Neural crest cell (in vitro differentiated cells): ENCODE measurements at regions not wholly inside any gene's neighbourhood (a gene's known extent, or its start where the extent isn't known, plus 50 kb on each side); places are given as distances from the start of the nearest gene placed in this dataset.
"Not testable (repeated sequence)": the region's sequence is repeated elsewhere in the genome, so short reads cannot be mapped to it uniquely, and the experiment has no call there.

Experiments used
- DNase-seq: peaks from one replicate; pipeline ENCODE4 v3.0.0; 2021; ENCODE audit warnings: low read depth, mixed read lengths, low spot score
- H3K27ac Mint-ChIP-seq: one replicate; pipeline ENCODE4 v1.8.0; 2021; ENCODE audit warnings: mild to moderate bottlenecking, mixed read lengths; ENCODE audit not compliant: unreplicated experiment
- H3K27me3 Mint-ChIP-seq: 2 replicates; pipeline ENCODE4 v1.8.0; 2021; ENCODE audit warnings: low read depth, mild to moderate bottlenecking, mixed read lengths
- H3K36me3 Mint-ChIP-seq: 2 replicates; pipeline ENCODE4 v1.8.0; 2021; ENCODE audit warnings: low read depth, mild to moderate bottlenecking, mixed read lengths
- H3K4me1 Mint-ChIP-seq: 2 replicates; pipeline ENCODE4 v1.8.0; 2021; ENCODE audit warnings: mixed read lengths
- H3K4me3 Mint-ChIP-seq: one replicate; pipeline ENCODE4 v1.8.0; 2021; ENCODE audit warnings: mild to moderate bottlenecking, mixed read lengths
- H3K9me3 Mint-ChIP-seq: 2 replicates; pipeline ENCODE4 v1.8.0; 2021; ENCODE audit warnings: mixed read lengths
- TF ChIP-seq, protein P1 (sequence below): fragments of 200-600 bp; sonication (generic); conservative IDR thresholded peaks from 2 replicates; pipeline ENCODE4 v1.5.0; 2021; ENCODE audit warnings: antibody characterized with exemption, mild to moderate bottlenecking

DNA sequence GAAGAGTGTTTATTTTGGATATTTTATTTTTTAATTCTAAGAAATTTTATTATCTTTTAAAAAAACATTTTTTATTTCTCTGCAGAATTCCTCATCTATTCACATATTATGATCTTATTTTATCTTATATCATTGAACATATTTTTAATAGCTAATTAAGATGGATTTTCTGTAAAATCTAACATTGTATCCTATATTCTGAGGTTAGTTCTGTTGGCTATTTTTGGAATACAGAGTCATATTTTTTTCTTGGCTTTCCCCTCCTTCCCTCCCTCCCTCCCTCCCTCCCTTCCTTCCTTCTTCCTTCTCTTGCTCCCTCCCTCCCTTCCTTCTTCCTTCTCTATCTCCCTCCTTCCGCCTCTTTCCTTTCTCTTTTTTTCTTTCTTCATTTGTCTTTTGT, 2326.6 kb upstream of the RAG2 start:
- Mint-ChIP-seq H3K4me3 (no peak overlapping the region), H3K36me3 (no peaks in the 10 kb centered on the region), H3K9me3 (peaks cover 4% of the 10 kb centered on the region), H3K4me1 (no peaks in the 10 kb centered on the region), H3K27ac (no peak overlapping the region), H3K27me3 (no peaks in the 10 kb centered on the region)
- TF ChIP-seq, protein P1, sequence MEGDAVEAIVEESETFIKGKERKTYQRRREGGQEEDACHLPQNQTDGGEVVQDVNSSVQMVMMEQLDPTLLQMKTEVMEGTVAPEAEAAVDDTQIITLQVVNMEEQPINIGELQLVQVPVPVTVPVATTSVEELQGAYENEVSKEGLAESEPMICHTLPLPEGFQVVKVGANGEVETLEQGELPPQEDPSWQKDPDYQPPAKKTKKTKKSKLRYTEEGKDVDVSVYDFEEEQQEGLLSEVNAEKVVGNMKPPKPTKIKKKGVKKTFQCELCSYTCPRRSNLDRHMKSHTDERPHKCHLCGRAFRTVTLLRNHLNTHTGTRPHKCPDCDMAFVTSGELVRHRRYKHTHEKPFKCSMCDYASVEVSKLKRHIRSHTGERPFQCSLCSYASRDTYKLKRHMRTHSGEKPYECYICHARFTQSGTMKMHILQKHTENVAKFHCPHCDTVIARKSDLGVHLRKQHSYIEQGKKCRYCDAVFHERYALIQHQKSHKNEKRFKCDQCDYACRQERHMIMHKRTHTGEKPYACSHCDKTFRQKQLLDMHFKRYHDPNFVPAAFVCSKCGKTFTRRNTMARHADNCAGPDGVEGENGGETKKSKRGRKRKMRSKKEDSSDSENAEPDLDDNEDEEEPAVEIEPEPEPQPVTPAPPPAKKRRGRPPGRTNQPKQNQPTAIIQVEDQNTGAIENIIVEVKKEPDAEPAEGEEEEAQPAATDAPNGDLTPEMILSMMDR, result no peak
- no peak for DNase-seq

DNA sequence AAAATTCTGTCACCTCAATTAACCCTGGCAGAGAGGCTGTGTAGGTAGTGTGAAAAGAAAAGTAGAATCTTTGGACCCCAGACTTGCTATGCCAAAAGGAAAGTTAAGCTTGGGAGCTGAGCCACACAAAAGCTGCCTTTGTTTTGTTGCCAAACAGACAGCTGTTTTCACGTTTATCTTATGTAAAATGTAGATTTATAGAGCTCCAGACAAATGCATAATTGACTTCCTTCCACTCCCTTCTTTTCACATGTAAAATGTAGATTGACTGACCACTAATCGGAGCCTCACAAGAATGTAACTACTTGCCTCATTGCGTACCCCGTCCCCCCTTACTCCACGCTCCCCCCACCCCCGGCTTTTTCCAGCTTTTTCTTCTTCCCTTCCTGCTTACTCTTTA, 2302.2 kb upstream of the RAG2 start:
- Mint-ChIP-seq H3K27me3 (no peaks in the 10 kb centered on the region), H3K36me3 (no peaks in the 10 kb centered on the region), H3K9me3 (no peaks in the 10 kb centered on the region), H3K4me3 (no peak overlapping the region), H3K4me1 (peaks cover 12% of the 10 kb centered on the region), H3K27ac (peak overlapping the region; percentile 22)
- TF ChIP-seq, protein P1, result no peak
- no peak for DNase-seq

DNA sequence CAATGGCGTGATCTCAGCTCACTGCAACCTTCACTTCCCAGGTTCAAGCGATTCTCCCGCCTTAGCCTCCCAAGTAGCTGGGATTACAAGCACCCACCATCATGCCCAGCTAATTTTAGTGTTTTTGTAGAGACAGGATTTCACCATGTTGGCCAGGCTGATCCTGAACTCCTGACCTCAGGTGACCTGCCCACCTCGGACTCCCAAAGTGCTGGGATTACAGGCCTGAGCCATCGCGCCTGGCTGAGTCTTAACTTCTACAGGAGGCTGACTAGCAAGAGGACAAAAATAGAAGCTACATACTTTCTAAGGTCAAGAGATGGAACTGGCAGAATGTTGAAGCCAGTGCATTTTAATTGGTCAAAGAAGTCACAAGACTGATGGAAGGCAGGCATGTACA, 2296.2 kb upstream of the RAG2 start:
- not testable (repeated sequence) for H3K27ac Mint-ChIP-seq, H3K9me3 Mint-ChIP-seq, DNase-seq, H3K36me3 Mint-ChIP-seq, H3K27me3 Mint-ChIP-seq, H3K4me1 Mint-ChIP-seq, H3K4me3 Mint-ChIP-seq

DNA sequence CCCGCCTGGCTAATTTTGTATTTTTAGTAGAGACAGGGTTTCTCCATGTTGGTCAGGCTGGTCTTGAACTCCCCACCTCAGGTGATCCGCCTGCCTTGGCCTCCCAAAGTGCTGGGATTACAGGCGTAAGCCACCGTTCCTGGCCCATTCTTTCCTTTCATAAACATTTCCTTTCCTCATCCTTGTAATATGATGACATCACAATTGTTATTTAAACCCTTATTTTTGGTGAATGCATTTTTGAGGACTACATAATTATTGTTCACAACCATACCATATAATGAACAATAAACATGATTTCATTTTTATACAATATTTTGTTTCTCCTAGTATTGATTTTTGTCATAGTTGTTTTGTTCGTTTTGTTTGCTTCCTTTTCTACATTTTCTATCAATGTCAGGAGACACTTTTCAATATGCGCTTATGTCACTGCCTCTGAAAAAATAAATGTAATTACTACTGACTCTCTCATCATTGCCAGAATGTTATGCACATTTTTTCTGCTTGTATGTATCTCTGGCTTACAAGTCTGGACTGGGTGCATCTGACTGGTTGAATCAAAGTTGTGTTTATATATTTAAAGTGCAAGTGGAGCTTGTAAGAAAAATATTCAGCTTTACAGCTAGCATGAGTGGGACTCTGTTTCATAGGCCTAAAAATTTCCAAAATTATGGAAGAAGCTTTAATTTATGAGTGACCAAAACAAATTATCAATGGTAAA, 2286.3 kb upstream of the RAG2 start:
- no peak overlapping the region for H3K4me3 Mint-ChIP-seq
- DNase-seq, result no peak
- TF ChIP-seq, protein P1, result no peak
- no peaks in the 10 kb centered on the region for H3K9me3 Mint-ChIP-seq
- no peak overlapping the region for H3K27ac Mint-ChIP-seq
- H3K36me3 Mint-ChIP-seq, result no peaks in the 10 kb centered on the region
- no peaks in the 10 kb centered on the region for H3K27me3 Mint-ChIP-seq
- H3K4me1 Mint-ChIP-seq, result no peaks in the 10 kb centered on the region

DNA sequence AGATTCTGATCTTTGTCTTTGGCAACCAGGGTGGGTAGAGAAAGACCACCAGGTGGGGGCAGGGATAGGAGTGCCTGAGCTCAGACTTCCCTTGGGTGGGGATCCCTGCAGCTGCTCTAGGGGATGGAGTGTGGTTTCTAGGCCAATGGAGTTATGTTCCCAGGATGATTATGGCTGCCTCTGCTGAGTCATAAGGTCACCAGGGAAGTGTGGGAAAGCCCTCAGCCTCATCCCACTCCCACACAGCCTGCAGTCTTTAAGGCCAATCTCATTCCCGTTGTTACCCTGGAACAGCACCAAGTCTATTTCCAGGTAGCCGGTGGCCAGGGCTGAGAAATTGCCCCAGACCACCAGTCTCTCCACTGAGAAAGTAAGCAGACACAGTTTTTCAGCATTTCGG, 2269.3 kb upstream of the RAG2 start:
- DNase-seq, result no peak
- Mint-ChIP-seq H3K9me3 (peaks cover 26% of the 10 kb centered on the region), H3K4me1 (no peaks in the 10 kb centered on the region), H3K27me3 (no peaks in the 10 kb centered on the region), H3K27ac (no peak overlapping the region), H3K4me3 (no peak overlapping the region), H3K36me3 (peaks cover 8% of the 10 kb centered on the region)
- TF ChIP-seq, protein P1, result no peak

DNA sequence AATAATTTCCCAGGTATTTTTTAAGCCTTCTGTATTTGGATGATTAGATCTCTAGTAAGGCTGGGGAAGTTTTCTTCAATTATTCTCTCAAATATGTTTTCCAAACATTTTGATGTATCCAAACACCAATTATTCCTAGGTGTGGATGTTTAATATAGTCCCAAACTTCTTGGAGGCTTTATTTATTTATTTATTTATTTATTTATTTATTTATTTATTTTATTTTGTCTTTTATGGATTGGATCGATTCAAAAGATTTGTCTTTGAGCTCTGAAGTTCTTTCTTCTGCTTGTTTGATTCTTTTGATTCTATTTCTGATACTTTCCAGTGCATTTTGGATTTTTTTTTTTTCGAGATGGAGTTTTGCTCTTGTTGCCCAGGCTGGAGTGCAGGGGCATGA, 2267.9 kb upstream of the RAG2 start:
- TF ChIP-seq, protein P1, result no peak
- Mint-ChIP-seq H3K4me1 (no peaks in the 10 kb centered on the region), H3K27me3 (no peaks in the 10 kb centered on the region), H3K4me3 (no peak overlapping the region), H3K36me3 (peaks cover 8% of the 10 kb centered on the region), H3K27ac (no peak overlapping the region), H3K9me3 (peaks cover 26% of the 10 kb centered on the region)
- DNase-seq, result no peak
